Lung (tissue), 11 donors: ENCODE measurements at regions not wholly inside any gene's neighbourhood (a gene's known extent, or its start where the extent isn't known, plus 50 kb on each side); places are given as distances from the start of the nearest gene placed in this dataset.

ENCODE experiments used
- ATAC-seq: fragments of 200-7000 bp; cut with Tn5 transposase; one replicate; pipeline ENCODE4 v1.9.1; 2020; ENCODE audit warnings: moderate number of reproducible peaks; ENCODE audit not compliant: insufficient read depth, low FRiP score
- DNase-seq, 3 donors: peaks; one replicate each; pipeline ENCODE4 v3.0.0-alpha.2; 2013 to 2017
- H3K27ac ChIP-seq, 2 donors: one replicate each; pipeline ENCODE4 v1.5.1; 2013; ENCODE audit warnings: mild to moderate bottlenecking in 2 of 2, moderate library complexity in 2 of 2, control low read depth in 1 of 2, inconsistent platforms in 1 of 2, low read depth in 1 of 2, low read length in 1 of 2
- H3K27me3 ChIP-seq, 3 donors: one replicate each; pipeline ENCODE4 v1.5.1; 2013; ENCODE audit warnings: low read length in 2 of 3; ENCODE audit not compliant: control insufficient read depth in 3 of 3, insufficient read depth in 3 of 3
- H3K36me3 ChIP-seq, 4 donors: one replicate each; pipeline ENCODE4 v1.5.1; 2013; ENCODE audit warnings: low read length in 4 of 4, mild to moderate bottlenecking in 1 of 4, moderate library complexity in 1 of 4; ENCODE audit not compliant: control insufficient read depth in 4 of 4, insufficient read depth in 4 of 4
- H3K4me1 ChIP-seq, 5 donors: one replicate each; pipeline ENCODE4 v1.5.1; 2013; ENCODE audit warnings: low read length in 5 of 5, mild to moderate bottlenecking in 2 of 5, moderate library complexity in 1 of 5; ENCODE audit not compliant: control insufficient read depth in 5 of 5, insufficient read depth in 5 of 5
- H3K4me3 ChIP-seq: one replicate; pipeline ENCODE4 v1.5.1; 2013; ENCODE audit warnings: mild to moderate bottlenecking, control low read depth, moderate library complexity
- H3K9ac ChIP-seq, 2 donors: one replicate each; pipeline ENCODE4 v1.5.1; 2013; ENCODE audit warnings: low read length in 2 of 2, control low read depth in 1 of 2; ENCODE audit not compliant: insufficient read depth in 1 of 2
- H3K9me3 ChIP-seq, 4 donors: one replicate each; pipeline ENCODE4 v1.5.1; 2013; ENCODE audit warnings: low read length in 3 of 4, mild to moderate bottlenecking in 1 of 4, moderate library complexity in 1 of 4; ENCODE audit not compliant: control insufficient read depth in 4 of 4, insufficient read depth in 3 of 4
- WGBS, 2 donors: extraction: QIAGEN DNeasy Blood & Tissue Kit; methylation state at CpG; one replicate each; pipeline ENCODE4 v1.1.7; 2013; 5-methylcytosine and 5-hydroxymethylcytosine counted together
- TF ChIP-seq, protein P1 (sequence below): IDR thresholded peaks from 2 replicates; pipeline ENCODE4 v1.5.1; 2012; ENCODE audit warnings: mild to moderate bottlenecking; ENCODE audit errors: control extremely low read depth, extremely low read depth
- donor health status: control.
- donor health status: control.
- donor health status: Bipolar disorder and iron deficiency.
- donor health status: healthy.
- donor health status: DM: yes; HTN: yes; CAD: no.

DNA sequence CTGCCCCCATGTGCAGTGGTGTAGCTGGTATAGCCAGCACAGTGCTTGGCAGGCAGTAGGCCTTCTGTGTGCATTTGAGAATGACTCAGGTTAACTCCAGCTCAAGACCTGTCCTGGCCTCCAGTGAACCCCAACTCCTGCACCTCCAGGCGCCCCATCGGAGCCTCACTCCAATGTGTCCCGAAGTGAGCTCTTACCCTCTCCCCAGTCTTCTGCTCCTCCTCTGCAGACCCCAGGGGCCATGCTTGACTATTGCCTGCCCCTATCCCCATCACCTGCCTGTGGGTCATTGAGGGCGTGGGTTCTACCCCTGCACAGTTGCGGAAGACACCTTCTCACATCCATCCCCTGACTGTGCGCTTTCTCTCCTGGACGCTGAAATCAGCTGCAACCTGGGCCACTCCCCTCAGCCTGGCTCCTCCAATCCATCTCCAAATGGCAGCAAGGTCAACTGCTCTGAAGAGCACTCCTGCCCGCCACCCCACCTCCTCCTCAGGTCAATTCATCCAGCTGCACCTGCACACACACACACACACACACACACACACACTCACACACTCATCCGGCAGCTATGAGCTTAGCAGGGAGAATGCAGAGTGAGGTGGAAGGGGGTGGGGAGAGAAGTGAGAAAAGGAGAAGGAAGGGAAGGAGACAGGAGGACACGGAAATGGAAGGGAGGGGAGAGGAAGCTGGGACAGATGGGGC is 130.3 kb upstream of the GLI2 start:
- 57 to 62% methylated on average over 10 of the region's 10 CpGs for WGBS, 2 donors
- H3K27me3 ChIP-seq, result no peaks in the 10 kb centered on the region
- H3K4me3 ChIP-seq, result no peak overlapping the region
- H3K36me3 ChIP-seq, result no peaks in the 10 kb centered on the region
- DNase-seq (peak in 2 of 3 donors; percentile 55 to 67), ATAC-seq (no peak)
- H3K4me1 ChIP-seq, result peaks cover 0 to 6% (median 2%) of the 10 kb centered on the region in 5 donors
- TF ChIP-seq, protein P1, sequence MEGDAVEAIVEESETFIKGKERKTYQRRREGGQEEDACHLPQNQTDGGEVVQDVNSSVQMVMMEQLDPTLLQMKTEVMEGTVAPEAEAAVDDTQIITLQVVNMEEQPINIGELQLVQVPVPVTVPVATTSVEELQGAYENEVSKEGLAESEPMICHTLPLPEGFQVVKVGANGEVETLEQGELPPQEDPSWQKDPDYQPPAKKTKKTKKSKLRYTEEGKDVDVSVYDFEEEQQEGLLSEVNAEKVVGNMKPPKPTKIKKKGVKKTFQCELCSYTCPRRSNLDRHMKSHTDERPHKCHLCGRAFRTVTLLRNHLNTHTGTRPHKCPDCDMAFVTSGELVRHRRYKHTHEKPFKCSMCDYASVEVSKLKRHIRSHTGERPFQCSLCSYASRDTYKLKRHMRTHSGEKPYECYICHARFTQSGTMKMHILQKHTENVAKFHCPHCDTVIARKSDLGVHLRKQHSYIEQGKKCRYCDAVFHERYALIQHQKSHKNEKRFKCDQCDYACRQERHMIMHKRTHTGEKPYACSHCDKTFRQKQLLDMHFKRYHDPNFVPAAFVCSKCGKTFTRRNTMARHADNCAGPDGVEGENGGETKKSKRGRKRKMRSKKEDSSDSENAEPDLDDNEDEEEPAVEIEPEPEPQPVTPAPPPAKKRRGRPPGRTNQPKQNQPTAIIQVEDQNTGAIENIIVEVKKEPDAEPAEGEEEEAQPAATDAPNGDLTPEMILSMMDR, result no peak
- no peaks in the 10 kb centered on the region for H3K9me3 ChIP-seq
- H3K9ac ChIP-seq, result no peak overlapping the region
- no peak overlapping the region for H3K27ac ChIP-seq

DNA sequence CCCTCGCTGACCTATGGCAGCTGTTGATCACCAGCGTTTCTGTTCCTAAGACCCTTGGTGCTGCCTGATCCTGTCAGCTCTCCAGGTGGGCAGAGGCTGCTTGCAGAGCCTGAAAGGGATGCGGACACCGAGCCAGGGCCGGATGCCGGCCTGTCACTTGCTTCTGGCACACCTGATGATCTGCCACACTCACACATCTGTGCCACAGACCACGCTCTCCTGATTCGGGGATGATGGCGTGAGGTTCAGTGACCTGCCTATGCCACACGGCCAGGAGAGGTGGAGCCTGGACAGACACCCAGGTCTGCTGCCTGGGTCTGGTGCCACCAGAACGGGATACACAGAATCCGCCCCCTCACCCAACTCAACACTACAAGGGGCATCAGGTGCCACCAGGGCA is 129.4 kb upstream of the GLI2 start:
- peaks cover 0 to 6% (median 2%) of the 10 kb centered on the region in 5 donors for H3K4me1 ChIP-seq
- TF ChIP-seq, protein P1, result no peak
- no peak for DNase-seq
- no peak overlapping the region for H3K27ac ChIP-seq
- no peak for ATAC-seq
- peak overlapping the region in 1 of 2 donors; percentile 5 for H3K9ac ChIP-seq
- 76 to 81% methylated on average over 12 of the region's 12 CpGs for WGBS, 2 donors
- H3K4me3 ChIP-seq, result no peak overlapping the region
- no peaks in the 10 kb centered on the region for H3K9me3 ChIP-seq
- H3K36me3 ChIP-seq, result no peaks in the 10 kb centered on the region
- no peaks in the 10 kb centered on the region for H3K27me3 ChIP-seq

DNA sequence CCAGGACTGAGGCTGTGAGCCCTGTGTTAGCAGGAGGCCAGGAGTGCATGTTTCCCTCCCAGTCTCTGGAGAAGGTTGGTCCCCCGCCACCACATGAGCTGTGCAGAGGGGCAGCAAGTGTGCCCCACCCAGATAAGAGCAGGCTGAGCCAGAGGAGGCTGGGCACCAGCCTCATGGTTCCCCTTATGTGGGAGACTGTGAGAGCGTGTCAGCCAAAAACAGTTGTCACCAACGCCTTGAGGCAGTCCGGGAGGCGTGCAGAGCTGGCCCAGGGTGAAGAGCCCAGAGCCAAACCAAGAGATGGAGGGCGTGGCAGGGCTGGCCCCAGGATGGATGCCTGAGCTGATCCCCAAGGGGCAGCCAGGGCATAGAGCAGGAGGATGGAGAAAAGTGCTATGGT is 128.7 kb upstream of the GLI2 start:
- WGBS, 2 donors, result 77 to 90% methylated on average over 6 of the region's 6 CpGs
- Histone ChIP-seq H3K4me3 (no peak overlapping the region), H3K36me3 (no peaks in the 10 kb centered on the region), H3K27ac (no peak overlapping the region), H3K9ac (no peak overlapping the region), H3K27me3 (no peaks in the 10 kb centered on the region), H3K9me3 (no peaks in the 10 kb centered on the region), H3K4me1 (peaks cover 0 to 6% (median 2%) of the 10 kb centered on the region in 5 donors)
- TF ChIP-seq, protein P1, result no peak
- ATAC-seq (no peak), DNase-seq (no peak)

DNA sequence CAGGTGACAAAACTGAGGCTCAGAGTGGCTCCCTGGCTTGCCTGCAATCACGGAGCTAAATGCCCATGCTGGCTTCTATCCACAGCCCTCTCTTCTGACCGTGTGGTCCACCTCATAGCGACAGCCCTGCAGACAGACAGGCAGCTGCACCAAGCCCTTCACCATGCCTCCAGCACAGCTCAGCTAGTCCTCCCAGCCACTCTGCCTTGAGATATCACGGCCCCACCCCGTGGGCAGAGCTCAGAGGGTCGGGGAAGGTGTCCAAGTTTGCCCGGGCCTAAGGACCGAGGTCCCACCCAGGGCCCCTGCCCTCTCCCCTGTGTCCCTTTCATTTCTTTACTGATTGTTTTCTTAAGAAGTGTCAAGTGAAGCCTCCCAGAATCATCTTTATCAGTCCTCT is 128.2 kb upstream of the GLI2 start:
- DNase-seq, result no peak
- Histone ChIP-seq H3K27me3 (no peaks in the 10 kb centered on the region), H3K4me3 (no peak overlapping the region), H3K4me1 (peaks cover 0 to 6% (median 2%) of the 10 kb centered on the region in 5 donors), H3K9ac (no peak overlapping the region), H3K9me3 (no peaks in the 10 kb centered on the region), H3K27ac (no peak overlapping the region), H3K36me3 (no peaks in the 10 kb centered on the region)
- TF ChIP-seq, protein P1, result no peak
- WGBS, 2 donors, result 66 to 87% methylated on average over 8 of the region's 8 CpGs
- ATAC-seq, result no peak
